Stimulated activated CD4-positive, alpha-beta T cell treated with anti-CD3 and anti-CD28 coated beads, TNF-alpha, amount 100 ng/mL, for 4 hours (primary cell): ENCODE measurements at regions not wholly inside any gene's neighbourhood (a gene's known extent, or its start where the extent isn't known, plus 50 kb on each side); places are given as distances from the start of the nearest gene placed in this dataset.
"Not testable (repeated sequence)": the region's sequence is repeated elsewhere in the genome, so short reads cannot be mapped to it uniquely, and the experiment has no call there.

ENCODE experiments used
- DNase-seq, 3 experiments: peaks; one replicate each; pipeline ENCODE4 v3.0.0-alpha.2; 2020; ENCODE audit warnings: low read depth in 3 of 3

DNA sequence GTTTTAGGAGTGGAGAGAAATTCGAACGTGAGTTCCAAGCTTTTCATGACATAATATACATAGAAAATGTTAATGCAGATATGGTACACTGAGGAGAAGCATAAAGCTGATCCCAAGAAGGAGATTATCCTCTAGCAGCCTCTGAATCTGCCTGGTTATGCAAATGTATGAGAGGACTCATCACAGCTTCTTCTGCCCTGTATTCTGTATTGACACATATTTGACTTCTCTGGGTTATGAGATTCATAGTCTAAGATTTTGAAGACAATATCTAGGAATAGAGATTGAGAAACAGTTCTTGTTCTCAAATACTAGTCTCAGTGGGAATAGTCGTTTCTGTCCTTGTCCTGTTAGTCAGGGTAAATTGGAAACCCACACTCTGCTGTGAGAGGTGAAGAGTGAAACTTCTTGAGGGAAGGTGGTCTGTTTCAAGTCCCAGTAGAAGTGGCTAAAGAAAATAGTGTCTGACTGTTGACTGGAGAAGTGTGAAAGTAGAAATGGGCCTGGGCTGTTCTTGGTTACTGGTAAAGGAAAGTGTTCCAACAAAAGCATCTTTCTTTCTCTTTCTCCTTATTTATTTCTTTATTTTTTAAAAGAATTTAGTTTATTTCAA is 1356.6 kb downstream of the SLITRK5 start:
- no peak for DNase-seq

DNA sequence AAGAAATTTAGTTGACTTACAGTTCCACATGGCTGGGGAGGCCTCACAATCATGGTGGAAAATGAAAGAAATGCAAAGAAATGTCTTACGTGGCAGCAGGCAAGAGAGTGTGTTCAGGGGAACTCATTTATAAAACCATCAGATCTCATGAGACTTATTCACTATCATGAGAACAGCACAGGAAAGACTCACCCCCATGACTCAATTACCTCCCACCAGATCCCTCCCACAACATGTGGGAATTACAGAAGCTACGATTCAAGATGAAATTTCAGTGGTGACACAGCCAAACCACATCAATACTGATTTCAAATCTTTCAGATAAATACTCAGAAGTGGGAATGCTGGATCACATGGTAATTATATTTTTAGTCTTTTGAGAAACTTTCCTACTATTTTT is 1357.9 kb downstream of the SLITRK5 start:
- no peak for DNase-seq

DNA sequence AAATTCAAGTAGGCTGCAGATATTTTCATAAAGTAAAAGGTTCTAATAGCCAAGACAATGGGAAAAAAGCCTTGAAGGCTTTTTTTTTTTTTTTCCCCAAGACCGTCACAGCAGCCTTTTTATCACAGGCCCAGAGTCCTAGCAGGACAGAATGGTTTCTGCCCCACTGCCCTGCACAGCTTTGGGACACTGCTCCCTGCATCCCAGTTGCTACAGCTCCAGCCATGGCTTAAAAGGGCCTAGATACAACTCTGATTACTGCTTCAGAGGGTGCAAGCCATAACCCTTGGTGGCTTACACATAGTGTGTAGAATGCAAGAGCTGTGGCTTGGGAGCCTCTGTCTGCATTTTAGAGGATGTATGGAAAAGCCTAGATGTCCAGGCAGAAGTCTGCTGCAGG is 1362.8 kb downstream of the SLITRK5 start:
- DNase-seq, result no peak

DNA sequence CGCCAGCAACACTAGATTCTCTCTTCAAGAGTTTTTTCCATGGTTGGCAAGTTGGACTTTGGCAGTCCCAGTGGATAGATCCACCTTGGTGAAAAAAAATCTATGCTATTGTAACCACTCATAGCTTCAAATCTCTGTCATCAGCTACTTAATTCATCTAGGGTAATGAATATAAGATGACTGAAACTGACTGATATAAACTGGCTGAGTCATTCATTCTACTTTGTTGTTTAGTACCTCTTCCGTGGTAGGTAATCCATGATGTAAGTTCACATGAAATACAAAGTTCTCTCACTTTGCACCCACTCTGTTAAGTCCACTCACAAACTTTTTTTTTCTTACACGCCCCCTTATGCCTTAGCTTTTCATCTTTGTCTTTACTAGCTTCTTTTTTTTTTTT is 1381.5 kb downstream of the SLITRK5 start:
- no peak for DNase-seq

DNA sequence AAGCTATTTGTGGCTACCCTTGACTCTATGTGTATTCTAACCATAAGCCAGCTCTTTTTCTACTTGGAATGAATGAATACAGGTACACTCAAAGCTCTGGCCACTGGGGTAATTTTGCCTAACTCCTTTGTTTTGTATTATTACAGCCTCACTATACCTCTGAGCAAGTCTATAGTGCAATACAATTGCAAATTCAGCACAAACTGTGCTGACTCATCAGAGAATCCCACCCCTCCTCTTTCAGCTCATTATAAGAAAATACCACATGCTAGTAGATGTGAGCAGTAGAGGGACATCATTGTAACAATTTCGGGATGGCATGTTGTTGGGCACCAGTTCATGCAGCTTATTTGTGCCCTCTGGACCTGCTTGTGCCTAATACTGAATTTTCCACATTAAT is 1382.2 kb downstream of the SLITRK5 start:
- DNase-seq, result no peak

DNA sequence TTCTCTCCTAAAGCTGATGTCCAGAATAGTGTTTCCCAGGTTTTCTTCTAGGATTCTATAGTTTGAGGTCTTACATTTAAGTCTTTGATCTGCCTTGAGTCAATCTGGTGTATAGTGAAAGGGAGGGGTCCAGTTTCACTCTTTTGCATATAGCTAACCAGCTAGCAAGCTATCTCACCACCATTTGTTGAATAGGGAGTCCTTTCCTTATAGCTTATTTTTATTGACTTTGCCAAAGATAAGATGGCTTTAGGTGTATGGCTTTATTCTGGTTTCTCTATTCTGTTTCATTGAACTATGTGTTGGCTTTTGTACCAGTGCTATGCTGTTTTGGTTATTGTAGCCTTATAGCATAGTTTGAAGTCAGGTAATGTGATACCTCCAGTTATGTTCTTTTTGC is 1386.1 kb downstream of the SLITRK5 start:
- DNase-seq, result no peak

DNA sequence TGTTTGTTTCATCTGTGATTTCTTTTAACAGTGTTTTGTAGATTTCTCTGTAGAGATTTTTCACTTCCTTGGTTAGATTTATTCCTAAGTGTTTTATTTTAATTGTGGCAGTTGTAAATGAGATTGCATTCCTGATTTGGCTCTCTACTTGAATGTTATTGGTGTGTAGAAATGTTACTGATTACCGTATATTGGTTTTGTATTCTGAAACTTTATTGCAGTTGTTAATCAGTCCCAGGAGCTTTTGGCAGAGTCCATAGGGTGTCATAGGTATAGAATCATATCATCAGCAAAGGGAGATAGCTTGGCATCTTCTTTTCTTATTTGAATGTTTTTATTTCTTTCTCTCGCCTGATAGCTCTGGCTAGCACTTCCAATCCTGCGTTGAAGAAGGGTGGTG is 1386.7 kb downstream of the SLITRK5 start:
- DNase-seq, result no peak

DNA sequence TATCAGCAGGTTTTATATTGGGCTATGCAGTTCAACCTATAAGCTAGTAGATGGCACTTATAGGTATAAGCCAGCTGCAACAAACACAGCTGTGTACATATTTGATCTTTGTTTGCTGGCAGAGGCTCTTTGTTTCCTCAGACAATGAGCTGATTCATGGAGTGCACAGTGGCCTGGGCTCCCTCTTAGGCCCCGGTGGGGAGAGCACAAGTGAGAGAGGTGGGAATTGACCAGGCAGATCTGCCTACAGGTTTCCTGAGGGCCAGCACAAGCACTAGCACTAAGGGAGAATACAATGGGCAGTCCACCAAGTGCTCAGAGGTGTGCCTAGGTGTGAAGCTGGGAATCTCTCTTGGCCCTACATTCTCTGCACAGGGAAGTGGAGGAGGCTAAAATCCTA is 1390.7 kb downstream of the SLITRK5 start:
- DNase-seq, result no peak

DNA sequence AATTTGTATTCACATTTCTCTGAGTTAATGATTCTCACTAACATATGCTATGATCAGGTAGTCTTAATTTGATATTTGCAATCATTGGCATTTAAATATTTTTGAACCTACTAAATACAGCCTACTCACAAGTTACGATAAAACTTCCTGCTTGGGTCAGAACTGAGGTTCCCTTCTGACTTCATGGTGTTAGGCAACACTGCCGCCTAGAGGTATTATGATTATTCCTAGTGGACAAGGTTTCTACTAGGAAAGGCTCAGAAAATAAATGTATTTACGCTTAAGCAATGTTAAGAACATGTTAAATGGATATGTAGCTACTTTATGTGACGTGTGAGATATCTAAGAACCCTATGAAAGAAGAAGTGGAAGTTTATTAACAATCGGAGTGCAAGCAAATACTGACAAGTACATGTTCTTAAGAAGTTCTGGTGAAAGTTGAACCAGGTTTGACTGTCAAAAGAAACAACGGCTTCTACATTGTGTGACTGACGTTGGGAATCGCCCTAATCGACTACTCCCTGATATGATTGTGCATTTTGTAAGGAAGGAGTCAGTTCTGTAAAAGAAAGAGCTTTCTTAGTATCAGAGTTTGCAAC is 1395.8 kb downstream of the SLITRK5 start:
- DNase-seq, result no peak

DNA sequence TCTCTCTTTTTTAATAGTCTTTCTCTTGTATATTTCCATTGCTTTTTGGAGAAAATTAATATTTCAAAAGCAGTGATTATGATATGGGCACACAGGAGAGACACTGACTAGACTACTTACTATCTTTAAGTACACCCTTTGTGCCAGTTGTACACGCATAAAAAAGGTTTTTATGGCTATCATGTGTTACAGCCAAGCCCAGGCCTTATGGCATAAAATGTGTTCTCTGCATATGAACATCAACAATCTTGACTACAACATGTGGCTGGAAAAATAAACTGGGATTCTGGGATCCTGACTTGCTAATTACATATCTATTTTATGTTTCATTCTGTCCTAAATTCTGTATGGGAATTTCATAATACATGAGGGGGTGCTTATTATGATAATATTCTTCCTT is 1401.8 kb downstream of the SLITRK5 start:
- no peak for DNase-seq

DNA sequence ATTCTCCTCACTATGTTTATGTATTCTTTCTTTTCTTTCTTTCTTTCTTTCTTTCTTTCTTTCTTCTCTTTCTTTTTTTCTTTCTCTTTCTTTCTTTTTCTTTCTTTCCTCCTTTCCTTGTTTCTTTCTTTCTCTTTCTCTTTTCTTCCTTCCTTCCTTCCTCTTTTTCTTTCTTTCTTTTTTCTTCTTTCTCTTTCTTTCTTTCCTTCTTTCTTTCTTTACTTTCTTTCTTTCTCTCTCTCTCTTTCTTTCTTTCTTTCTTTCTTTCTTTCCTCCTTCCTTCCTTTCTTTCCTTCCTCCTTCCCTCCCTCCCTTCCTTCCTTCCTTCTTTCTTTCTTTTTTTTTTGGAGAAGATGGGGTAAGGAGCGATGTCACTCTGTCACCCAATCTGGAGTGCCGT is 1405.5 kb downstream of the SLITRK5 start:
- DNase-seq, result no peak

DNA sequence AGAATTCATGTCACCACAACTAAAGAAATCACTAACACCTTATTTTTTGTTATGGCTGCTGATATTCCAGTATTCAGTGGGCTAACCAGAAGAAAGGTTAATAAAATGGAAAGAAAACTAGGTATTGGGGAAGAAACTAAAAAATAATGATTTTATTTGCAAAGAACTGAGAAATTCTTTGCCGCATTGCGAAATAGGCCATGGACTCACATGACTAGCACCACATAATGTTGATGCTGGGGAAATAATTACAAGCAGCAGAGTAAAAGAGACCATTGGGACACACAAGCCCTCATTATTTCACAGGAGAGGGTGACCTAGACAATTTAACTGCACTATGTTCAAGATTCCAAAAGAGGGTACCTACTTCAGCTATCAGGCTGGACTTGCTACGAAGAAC is 1411.5 kb downstream of the SLITRK5 start:
- DNase-seq, result no peak

DNA sequence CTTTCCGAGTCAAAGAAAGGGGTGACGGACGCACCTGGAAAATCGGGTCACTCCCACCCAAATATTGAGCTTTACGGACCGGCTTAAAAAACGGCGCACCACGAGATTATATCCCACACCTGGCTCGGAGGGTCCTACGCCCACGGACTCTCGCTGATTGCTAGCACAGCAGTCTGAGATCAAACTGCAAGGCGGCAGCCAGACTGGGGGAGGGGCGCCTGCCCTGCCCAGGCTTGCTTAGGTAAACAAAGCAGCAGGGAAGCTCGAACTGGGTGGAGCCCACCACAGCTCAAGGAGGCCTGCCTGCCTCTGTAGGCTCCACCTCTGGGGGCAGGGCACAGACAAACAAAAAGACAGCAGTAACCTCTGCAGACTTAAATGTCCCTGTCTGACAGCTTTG is 1416.9 kb downstream of the SLITRK5 start:
- not testable (repeated sequence) for DNase-seq

DNA sequence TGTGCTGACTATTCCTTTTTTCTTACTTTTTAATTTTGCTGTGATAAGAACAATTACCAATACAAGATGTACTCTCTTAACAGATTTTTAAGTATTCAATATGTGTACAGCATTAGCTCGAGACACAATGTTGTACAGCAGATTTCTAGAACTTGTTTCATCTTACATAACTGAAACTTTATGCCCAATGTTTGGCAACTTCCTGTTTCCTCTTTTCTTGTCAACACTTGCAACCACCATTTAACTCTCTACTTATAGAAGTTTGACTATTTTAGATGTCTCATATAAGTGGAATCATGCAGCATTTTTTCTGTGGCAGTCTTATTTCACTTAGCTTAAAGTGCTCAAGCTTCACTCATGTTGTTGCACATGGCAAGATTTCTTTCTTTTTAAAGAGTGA is 1426.8 kb downstream of the SLITRK5 start:
- no peak for DNase-seq

DNA sequence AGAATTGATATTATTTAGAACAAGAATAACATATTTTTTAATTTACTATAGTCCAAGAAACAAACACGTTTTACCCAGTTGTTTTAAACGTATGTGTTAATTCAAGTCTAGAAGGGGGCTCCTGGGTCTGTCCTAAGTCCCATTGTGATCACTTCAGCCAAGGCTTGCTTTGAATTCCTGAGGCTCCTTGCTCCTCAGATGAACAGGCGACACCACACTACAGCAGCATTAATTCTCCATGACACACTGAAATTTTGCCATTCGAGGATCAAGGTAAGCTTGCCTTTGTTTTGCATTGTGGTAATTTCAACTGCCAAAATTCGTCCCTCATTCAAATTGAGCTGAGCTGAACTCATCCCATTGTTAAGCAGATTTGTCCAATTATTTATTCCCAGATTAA is 1442.6 kb downstream of the SLITRK5 start:
- no peak for DNase-seq

DNA sequence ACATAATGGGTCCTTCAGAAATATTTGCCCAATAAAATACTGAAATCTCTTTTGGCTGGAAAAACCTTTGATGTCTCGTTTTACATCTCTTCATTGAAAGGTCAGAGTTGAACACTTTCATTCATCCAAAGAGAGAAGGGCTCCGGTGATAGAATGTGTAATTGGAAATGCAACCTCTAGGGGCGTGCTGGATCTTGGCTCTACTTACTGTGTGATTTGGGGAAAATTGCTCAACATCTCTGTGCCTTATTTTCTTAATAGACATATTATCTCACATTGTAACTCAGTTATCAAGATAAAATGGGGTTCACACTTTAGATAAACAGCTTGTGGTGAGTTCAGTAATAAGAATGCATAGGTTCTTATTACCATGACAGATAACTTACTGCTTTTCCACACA is 1444.1 kb downstream of the SLITRK5 start:
- no peak for DNase-seq

DNA sequence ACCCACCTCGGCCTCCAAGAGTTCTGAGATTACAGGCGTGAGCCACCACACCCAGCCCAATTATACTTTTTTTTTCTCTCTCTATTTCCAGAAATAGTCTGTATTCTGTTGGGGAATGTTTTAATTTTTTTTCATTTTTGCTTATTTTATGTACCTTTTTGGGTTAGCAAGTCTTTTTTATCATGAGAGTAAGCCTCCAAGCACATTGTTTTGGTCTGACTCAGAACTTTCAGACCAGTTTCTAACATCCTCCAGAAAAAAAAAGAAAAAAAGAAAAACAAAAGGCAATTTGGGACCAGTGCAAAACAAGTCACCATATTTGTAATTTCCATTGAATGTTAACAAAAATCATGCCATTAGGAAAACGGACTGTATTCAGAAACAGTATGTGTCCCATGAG is 1465.5 kb downstream of the SLITRK5 start:
- no peak for DNase-seq

DNA sequence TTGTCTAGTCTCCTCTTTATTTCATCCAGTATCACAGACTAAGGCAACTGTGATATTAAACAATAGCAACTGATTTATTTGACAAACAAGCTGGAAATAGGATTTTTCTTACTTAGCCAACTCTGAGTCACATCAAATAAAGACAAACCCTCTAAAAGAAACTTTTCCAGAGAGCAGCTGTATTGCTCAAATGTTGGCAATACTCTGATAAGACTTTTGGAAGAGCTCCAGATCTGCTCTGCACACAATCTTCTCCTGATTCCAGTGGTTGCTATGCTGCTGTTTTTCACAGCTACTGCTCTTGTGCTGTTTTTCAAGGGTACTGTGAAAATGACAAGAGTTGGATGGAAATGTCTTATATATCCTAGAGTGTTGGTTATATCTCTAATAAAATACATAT is 1479.2 kb downstream of the SLITRK5 start:
- no peak for DNase-seq

DNA sequence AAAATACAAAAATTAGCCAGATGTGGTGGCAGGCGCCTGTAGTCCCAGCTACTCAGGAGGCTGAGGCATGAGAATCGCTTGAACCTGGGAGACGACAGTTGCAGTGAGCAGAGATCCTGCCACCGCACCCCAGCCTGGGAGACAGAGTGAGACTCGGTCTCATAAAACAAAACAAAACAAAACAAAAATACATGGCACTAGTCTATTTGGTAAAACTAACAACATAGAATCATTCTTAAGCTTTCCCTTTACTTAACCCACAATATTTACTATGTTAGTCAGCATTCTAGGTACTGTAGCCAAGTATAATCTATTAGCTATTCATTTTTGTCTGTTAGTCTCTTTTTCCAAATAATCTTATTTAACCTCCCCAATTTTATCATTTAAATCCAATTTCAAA is 1482.8 kb downstream of the SLITRK5 start:
- no peak for DNase-seq

DNA sequence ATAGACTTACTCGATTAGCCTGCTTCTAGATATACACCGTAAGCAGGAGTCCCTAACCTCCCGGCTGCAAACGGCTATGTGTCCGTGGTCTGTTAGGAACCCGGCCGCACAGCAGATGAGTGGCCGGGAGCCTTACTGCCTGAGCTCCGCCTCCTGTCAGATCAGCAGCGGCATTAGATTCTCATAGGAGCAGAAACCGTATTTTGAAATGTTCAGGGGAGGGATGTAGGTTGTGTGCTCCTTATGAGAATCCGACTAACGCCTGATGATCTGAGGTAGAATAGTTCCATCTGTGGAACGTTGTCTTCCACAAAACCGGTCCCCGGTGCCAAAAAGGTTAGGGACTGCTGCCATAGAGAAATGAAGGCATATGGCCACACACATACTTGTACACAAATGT is 1491.9 kb downstream of the SLITRK5 start:
- no peak for DNase-seq

DNA sequence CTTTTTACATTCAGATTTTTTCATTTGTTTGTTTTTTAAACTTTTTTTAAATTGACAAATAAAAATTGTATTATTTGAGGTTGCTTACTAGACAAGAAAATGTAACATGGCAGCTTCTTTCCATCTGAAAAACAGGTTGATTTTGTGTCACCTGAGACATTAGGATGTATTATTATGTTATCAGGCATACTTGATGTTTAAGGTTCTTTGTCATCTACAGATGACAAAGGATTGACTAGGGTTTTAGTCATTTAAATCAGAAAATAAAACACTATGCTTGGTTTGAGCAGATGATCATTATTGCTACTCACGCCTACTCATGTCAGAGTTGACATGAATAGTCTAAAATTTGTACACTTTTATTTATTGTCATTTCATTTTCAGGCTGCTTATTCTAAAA is 1494.5 kb downstream of the SLITRK5 start:
- no peak for DNase-seq

DNA sequence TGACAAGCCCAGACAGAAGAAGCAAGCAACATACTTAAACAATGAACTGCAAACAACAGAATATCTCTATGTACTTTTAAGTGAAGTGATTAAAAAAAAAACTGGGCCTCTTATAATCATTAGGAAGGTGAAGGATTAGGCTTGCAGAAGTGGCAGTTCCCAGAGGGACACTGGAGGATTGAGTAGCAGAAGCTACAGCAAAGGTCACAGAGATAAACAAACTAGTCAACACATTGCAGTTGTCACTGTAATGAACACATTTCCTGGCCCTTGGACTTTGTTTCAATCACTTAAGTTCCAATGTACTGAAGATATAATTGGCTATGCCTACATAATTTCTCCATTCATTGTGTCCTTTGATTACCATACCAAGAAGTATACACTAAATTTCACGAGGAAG is 1498.8 kb downstream of the SLITRK5 start:
- DNase-seq, result no peak

DNA sequence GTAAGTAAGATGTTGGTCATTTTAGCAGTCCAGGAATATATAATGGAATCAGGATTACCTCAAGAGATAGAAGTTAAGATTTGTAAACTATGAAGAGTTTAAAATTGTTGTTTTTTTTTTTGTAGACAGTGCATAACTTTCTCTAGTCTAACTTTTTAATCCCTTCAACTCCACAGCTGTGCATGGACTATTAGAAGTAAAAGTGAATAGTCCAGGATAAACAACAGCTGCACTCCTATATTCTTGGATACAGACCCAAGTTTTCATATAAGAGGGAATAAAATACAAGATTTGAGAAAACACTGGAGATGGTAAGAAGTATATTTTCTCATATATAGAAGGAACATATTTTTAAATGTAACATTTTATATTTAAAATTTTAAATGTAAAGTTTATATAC is 1509.9 kb downstream of the SLITRK5 start:
- no peak for DNase-seq

DNA sequence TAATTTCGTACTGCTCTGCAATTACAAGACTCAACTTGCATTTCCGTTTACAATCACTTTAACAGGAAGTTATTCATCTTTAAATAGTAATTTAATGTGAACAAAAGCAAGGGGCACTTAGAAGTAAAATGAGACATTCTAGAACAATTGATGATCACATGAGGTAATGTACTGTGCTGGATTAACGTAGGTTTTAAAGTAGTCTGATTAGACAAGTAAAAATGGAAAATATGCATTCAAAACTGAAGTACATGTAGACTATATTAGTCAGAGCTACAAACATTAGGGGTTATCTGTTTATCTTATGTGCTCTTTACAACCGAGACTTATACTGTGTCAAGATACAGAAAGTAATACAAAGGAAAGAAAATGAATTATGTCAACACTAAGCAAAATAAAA is 1528.0 kb downstream of the SLITRK5 start:
- no peak for DNase-seq
